ENCODE measurements at regions not wholly inside any gene's neighbourhood (a gene's known extent, or its start where the extent isn't known, plus 50 kb on each side); places are given as distances from the start of the nearest gene placed in this dataset.

GRCh38 chr2:160810406-160810805 is 316.8 kb upstream of the RBMS1 start:
- DNase-seq, result no peak
- H3K9me3 ChIP-seq, result no peaks in the 10 kb centered on the region
- H3K4me1 ChIP-seq, result no peaks in the 10 kb centered on the region
- TF ChIP-seq POLR2A (IDR thresholded peaks at IDR 0.05), result no peak
- TF ChIP-seq CTCF (IDR thresholded peaks at IDR 0.05), result no peak
- no peak overlapping the region for H3K4me3 ChIP-seq
- no peak overlapping the region for H3K27ac ChIP-seq
- no peaks in the 10 kb centered on the region for H3K36me3 ChIP-seq
- H3K27me3 ChIP-seq, result no peaks in the 10 kb centered on the region

- no peaks in the 10 kb centered on the region for H3K9me3 ChIP-seq
- H3K4me3 ChIP-seq, result no peak overlapping the region
- TF ChIP-seq CTCF (IDR thresholded peaks at IDR 0.05) (no peak), POLR2A (IDR thresholded peaks at IDR 0.05) (no peak)
- H3K27ac ChIP-seq, result no peak overlapping the region
- DNase-seq, result no peak
- no peaks in the 10 kb centered on the region for H3K27me3 ChIP-seq
- H3K36me3 ChIP-seq, result no peaks in the 10 kb centered on the region
- no peaks in the 10 kb centered on the region for H3K4me1 ChIP-seq
These were observed 319.4 kb upstream of the RBMS1 start for GRCh38 chr2:160812830-160813505.

- DNase-seq, result no peak
- no peaks in the 10 kb centered on the region for H3K9me3 ChIP-seq
- H3K27me3 ChIP-seq, result no peaks in the 10 kb centered on the region
- no peak overlapping the region for H3K4me3 ChIP-seq
- no peak overlapping the region for H3K27ac ChIP-seq
- TF ChIP-seq POLR2A (IDR thresholded peaks at IDR 0.05) (no peak), CTCF (IDR thresholded peaks at IDR 0.05) (no peak)
- H3K4me1 ChIP-seq, result no peaks in the 10 kb centered on the region
- H3K36me3 ChIP-seq, result no peaks in the 10 kb centered on the region
These were observed 319.9 kb upstream of the RBMS1 start for GRCh38 chr2:160813506-160813858.

GRCh38 chr2:160816916-160817499 is 323.4 kb upstream of the RBMS1 start:
- TF ChIP-seq POLR2A (IDR thresholded peaks at IDR 0.05), result no peak
- TF ChIP-seq CTCF (IDR thresholded peaks at IDR 0.05), result no peak
- H3K36me3 ChIP-seq, result no peaks in the 10 kb centered on the region
- no peaks in the 10 kb centered on the region for H3K4me1 ChIP-seq
- DNase-seq, result no peak
- H3K27ac ChIP-seq, result no peak overlapping the region
- no peaks in the 10 kb centered on the region for H3K9me3 ChIP-seq
- no peaks in the 10 kb centered on the region for H3K27me3 ChIP-seq
- no peak overlapping the region for H3K4me3 ChIP-seq

- no peaks in the 10 kb centered on the region for H3K4me1 ChIP-seq
- H3K4me3 ChIP-seq, result no peak overlapping the region
- peaks cover 0 to under 1% (median 0%) of the 10 kb centered on the region in 4 donors for H3K9me3 ChIP-seq
- H3K36me3 ChIP-seq, result no peaks in the 10 kb centered on the region
- H3K27me3 ChIP-seq, result no peaks in the 10 kb centered on the region
- no peak overlapping the region for H3K27ac ChIP-seq
- TF ChIP-seq POLR2A (IDR thresholded peaks at IDR 0.05) (no peak), CTCF (IDR thresholded peaks at IDR 0.05) (no peak)
- DNase-seq, result no peak
These were observed 327.1 kb upstream of the RBMS1 start for GRCh38 chr2:160820691-160821090.

All from Peyer's patch (tissue), 4 donors.